GM19238 (cell line): ENCODE measurements at regions not wholly inside any gene's neighbourhood (a gene's known extent, or its start where the extent isn't known, plus 50 kb on each side); places are given as distances from the start of the nearest gene placed in this dataset.

ENCODE experiments used
- DNase-seq: peaks from one replicate; pipeline ENCODE4 v3.0.0; 2011; ENCODE audit warnings: low spot score; ENCODE audit not compliant: insufficient read length

DNA sequence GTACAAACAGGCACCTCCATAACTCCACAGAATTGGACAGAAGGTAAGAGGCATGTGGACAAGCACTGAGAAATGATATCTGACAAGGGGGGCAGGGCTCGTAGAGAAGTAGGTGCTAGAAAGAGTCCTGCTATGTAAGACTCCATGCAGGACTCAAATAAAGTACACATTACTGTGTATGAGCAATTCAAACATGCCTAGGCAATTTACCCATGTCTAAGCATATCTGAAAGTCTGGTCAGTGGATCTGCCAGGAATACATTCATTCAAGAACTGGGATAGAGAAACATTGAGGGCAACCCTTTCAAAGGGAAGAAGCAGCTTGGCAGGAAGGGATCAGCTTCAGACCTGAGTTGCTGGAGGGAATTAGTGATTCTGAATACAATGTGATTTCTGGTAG is 174.1 kb upstream of the MCTP2 start:
- no peak for DNase-seq

DNA sequence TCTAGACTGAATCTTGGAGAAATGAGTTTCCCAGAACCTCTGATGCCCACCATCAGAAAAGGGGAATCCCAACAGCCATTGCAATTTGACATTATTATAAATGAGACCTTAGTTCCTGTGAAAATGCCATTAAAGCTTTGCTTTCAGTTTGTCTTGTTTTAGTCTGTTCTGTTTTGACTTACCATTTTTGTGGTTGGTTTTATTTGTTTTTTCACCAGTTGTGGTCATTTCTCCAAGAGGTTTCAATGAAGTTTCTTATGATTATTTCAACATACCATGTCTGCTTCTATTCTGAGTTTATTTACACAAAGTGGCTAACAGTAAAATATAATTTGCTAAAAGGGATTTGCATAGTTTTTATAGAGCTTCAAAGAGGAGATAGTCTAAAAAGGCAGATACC is 175.0 kb upstream of the MCTP2 start:
- no peak for DNase-seq

GRCh38 chr15:94053626-94054025 is 177.7 kb upstream of the MCTP2 start:
- no peak for DNase-seq

DNA sequence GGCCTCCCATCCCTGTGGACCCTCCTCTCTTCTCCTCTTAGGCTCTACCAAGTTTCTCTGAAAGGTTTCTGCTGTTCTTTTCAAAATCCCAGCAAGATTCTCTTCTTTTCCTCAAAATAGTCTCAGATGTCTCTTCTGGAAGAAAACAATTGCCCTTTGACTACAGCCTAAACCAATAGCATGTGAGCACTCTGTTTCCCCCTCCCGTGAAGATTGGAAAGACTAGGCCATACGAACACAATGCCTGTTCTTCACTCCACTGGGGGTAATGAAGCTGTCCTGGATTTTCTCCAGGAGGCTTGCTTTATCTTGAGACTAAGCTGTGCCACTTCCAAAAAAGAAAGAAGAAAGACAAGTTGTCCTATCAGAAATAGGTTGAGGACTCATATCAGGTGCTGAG is 178.7 kb upstream of the MCTP2 start:
- no peak for DNase-seq

DNA sequence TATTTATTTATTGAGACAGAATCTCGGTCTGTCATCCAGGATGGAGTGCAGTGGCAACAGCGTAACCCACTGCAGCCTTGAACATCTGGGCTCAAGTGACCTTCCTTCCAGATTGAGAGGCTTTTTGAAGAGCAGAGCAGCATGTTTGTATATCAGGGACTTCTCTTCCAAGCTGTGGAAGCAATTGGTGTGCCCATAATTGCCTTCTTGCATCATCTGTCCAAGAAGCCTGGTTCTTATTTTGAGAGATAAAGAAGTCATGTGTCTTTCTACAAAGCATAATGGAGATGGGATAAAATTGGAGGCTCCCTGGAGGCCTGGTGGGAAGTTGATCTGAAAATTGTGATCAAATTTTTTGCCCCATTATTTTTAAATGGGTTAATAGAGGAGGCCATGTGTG is 183.8 kb upstream of the MCTP2 start:
- no peak for DNase-seq

GRCh38 chr15:94042180-94042928 is 189.0 kb upstream of the MCTP2 start:
- DNase-seq: no peak

DNA sequence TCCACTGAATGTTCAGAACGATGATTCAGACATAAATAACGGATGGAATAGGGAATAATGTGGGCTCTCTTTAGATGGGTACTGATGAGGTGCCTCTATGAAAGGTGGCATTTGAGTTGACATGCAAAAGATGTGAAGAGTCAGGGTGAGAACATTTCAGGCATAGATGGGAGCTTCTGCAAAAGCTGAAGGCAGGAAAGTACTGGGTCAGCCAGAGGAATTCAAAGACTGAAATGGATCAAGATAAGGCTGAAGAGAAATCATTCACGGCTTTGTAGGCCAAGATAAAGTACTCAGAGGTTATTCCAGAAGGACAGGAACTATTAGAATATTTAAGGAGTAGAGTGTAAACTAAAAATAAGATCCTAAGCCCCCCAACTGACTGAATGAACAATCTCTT is 189.6 kb upstream of the MCTP2 start:
- DNase-seq: no peak

GRCh38 chr15:94040541-94041248 is 190.7 kb upstream of the MCTP2 start:
- DNase-seq: no peak

- DNase-seq: no peak
Observed at GRCh38 chr15:94036156-94036555, 195.2 kb upstream of the MCTP2 start.

GRCh38 chr15:94033683-94034020 is 197.7 kb upstream of the MCTP2 start:
- no peak for DNase-seq

DNA sequence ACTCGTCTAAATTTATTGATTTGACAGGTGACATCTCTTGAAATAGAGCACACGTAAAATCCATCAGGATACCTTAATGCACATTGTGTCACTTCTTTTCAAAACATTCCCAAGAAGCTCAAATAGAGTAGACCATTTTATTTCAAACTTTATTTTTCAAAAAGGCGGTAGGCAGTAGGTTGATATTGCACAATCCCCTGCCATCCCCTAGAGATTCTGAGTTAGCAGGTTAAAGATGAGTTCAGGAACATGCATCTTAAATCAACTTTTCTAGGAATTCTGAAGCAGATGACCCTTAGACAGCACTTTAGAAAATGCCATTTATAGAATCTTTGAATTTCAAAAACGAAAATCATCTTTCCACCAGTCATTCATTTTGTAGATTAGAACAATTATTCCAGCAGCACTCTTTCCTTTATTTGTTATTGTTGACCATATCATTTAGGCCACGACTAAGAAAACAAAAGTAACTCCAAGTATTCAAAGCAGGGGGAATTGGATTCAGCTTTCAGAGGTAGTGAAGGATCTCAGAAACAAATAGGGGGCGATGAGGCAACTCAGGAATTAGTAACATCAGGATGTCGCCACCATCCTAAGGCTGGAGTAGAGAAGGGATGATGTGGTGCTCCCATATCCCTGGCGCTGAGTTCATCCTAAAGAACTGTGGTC is 198.2 kb upstream of the MCTP2 start:
- DNase-seq: no peak

DNA sequence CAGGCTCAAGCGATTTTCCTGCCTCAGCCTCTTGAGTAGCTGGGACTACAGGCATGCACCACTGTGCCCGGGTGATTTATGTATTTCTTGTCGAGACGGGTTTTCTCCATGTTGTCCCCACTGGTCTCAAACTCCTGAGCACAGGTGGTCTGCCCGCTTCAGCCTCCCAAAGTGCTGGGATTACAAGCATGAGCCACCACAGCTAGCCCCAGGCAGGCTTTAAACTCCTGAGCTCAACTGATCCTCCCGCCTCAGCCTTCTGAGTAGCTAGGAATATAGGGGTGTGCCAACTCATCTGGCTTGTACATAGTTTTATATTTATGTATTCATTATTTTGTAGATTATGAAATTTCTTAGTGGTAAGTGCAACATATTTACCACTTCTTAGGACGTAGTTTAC is 198.8 kb upstream of the MCTP2 start:
- DNase-seq: no peak

- DNase-seq: no peak
Observed at GRCh38 chr15:94031072-94031471, 200.3 kb upstream of the MCTP2 start.

GRCh38 chr15:94029495-94029894 is 201.9 kb upstream of the MCTP2 start:
- DNase-seq: no peak

GRCh38 chr15:94028809-94029208 is 202.6 kb upstream of the MCTP2 start:
- DNase-seq: no peak

GRCh38 chr15:94028121-94028520 is 203.2 kb upstream of the MCTP2 start:
- no peak for DNase-seq

DNA sequence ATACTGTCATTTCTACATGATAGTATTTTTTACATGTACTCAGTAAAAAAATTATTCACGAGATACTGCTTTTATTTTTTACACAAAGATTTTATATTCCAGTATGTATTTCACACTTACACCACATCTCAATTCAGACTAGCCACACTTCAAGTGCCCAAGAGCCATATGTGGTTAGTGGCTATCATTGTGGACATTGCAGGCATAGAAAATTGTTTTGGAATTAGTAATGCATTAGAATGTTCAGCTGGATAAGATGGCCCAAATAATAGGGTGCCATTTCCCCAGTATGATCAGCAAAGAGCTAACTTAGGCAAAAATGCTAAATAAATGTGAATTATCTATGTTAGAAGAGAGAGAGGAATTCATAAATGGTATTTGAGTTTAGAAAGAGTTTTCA is 203.8 kb upstream of the MCTP2 start:
- DNase-seq: no peak

GRCh38 chr15:94026458-94027304 is 204.7 kb upstream of the MCTP2 start:
- DNase-seq: no peak

- DNase-seq: no peak
Observed at GRCh38 chr15:94023531-94023930, 207.8 kb upstream of the MCTP2 start.

GRCh38 chr15:94021621-94022320 is 209.6 kb upstream of the MCTP2 start:
- DNase-seq: no peak

- DNase-seq: no peak
Observed at GRCh38 chr15:94019062-94019461, 212.3 kb upstream of the MCTP2 start.
